ENCODE measurements at regions not wholly inside any gene's neighbourhood (a gene's known extent, or its start where the extent isn't known, plus 50 kb on each side); places are given as distances from the start of the nearest gene placed in this dataset.
"Not testable (repeated sequence)": the region's sequence is repeated elsewhere in the genome, so short reads cannot be mapped to it uniquely, and the experiment has no call there.

- no peaks in the 10 kb centered on the region for H3K27me3 ChIP-seq
- H3K4me3 ChIP-seq = no peak overlapping the region
- H3K27ac ChIP-seq (replicated peaks in 1 of 4) = no peak overlapping the region
- H3K9me3 ChIP-seq = no peaks in the 10 kb centered on the region
- intact Hi-C loops (cut with DNase I) = no loop called here
- 65% methylated on average over 1 of the region's 1 CpG for WGBS
- no peak for DNase-seq (ENCODE audit: extremely low spot score)
- TF ChIP-seq, protein P1, sequence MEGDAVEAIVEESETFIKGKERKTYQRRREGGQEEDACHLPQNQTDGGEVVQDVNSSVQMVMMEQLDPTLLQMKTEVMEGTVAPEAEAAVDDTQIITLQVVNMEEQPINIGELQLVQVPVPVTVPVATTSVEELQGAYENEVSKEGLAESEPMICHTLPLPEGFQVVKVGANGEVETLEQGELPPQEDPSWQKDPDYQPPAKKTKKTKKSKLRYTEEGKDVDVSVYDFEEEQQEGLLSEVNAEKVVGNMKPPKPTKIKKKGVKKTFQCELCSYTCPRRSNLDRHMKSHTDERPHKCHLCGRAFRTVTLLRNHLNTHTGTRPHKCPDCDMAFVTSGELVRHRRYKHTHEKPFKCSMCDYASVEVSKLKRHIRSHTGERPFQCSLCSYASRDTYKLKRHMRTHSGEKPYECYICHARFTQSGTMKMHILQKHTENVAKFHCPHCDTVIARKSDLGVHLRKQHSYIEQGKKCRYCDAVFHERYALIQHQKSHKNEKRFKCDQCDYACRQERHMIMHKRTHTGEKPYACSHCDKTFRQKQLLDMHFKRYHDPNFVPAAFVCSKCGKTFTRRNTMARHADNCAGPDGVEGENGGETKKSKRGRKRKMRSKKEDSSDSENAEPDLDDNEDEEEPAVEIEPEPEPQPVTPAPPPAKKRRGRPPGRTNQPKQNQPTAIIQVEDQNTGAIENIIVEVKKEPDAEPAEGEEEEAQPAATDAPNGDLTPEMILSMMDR (IDR thresholded peaks at IDR 0.05) = no peak
- TF ChIP-seq EP300 (IDR thresholded peaks at IDR 0.05) = no peak
- no peak for TF ChIP-seq POLR2A (IDR thresholded peaks at IDR 0.05; ENCODE audit: low read depth)
- no peak for TF ChIP-seq POLR2AphosphoS5 (IDR thresholded peaks at IDR 0.05)
- H3K4me1 ChIP-seq = no peaks in the 10 kb centered on the region
- H3K36me3 ChIP-seq = no peaks in the 10 kb centered on the region
These were observed 157.9 kb downstream of the LNPK start for GRCh38 chr2:175844169-175844568.

DNA sequence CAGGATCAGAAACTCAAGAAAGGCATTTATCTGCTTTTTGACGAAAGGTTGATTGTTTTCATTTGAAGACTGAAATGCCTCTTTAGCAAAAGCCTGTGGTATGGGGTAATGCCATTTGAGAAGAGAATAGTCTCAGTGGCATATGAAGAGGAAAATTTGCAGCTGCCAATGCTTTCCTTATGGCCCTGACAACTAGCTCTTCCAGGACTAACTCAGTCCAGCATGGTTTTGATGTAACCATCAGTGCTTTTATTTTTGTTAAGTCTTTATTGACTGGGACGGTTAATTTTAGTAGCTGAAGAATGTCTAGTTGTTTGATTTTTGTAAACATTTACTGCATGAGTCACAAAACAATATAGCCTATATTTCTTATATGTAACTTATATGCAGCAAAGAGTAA is 158.4 kb downstream of the LNPK start:
- no peaks in the 10 kb centered on the region for H3K27me3 ChIP-seq
- no peak for DNase-seq (ENCODE audit: extremely low spot score)
- no peak overlapping the region for H3K27ac ChIP-seq (replicated peaks in 1 of 4)
- no peaks in the 10 kb centered on the region for H3K36me3 ChIP-seq
- H3K4me1 ChIP-seq = no peaks in the 10 kb centered on the region
- TF ChIP-seq POLR2AphosphoS5 (IDR thresholded peaks at IDR 0.05) = no peak
- no peak for TF ChIP-seq POLR2A (IDR thresholded peaks at IDR 0.05; ENCODE audit: low read depth)
- TF ChIP-seq, protein P1 (IDR thresholded peaks at IDR 0.05) = no peak
- TF ChIP-seq EP300 (IDR thresholded peaks at IDR 0.05) = no peak
- 87% methylated on average over 2 of the region's 2 CpGs for WGBS
- H3K4me3 ChIP-seq = no peak overlapping the region
- intact Hi-C loops (cut with DNase I) = no loop called here
- no peaks in the 10 kb centered on the region for H3K9me3 ChIP-seq

DNA sequence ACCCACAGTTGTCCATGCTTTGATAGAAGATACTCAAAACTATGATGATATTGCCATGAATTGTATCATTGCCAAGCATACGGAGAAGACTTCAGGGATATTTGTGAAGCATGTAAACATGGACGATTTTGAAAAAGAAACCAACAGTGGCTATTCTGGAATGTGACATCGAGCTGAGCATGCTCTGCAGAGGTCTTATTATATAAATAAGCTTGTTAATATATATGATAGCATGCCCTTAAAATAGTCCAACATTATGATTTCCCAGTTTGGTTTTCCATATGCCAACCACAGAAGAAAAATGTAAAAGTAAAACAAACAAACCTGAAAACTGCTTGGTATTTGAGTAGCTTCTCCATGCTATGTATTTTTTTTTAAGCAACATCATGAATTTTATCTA is 159.1 kb downstream of the LNPK start:
- WGBS = 51% methylated on average over 3 of the region's 3 CpGs

DNA sequence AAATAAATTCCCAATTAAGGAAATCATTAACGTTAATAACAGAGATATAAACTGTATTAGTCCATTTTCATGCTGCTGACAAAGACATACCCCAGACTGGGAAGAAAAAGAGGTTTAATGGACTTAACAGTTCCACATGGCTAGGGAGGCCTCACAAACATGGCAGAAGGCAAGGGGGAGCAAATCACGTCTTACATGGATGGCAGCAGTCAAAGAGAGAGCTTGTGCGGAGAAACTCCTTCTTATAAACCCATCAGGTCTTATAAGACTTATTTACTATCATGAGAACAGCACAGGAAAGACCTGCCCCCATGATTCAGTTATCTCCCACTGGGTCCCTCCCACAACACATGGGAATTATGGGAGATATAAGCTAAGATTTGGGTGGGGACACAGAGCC is 161.3 kb downstream of the LNPK start:
- 87% methylated on average over 3 of the region's 3 CpGs for WGBS
- H3K36me3 ChIP-seq; DNase-seq (ENCODE audit: extremely low spot score); H3K9me3 ChIP-seq; intact Hi-C loops (cut with DNase I); H3K27ac ChIP-seq (replicated peaks in 1 of 4); H3K4me3 ChIP-seq; H3K27me3 ChIP-seq; H3K4me1 ChIP-seq: not testable (repeated sequence)

More for the DNA sequence above, 159.1 kb downstream of the LNPK start:
- intact Hi-C loops (cut with DNase I) = no loop called here
- H3K36me3 ChIP-seq = no peaks in the 10 kb centered on the region
- H3K9me3 ChIP-seq = no peaks in the 10 kb centered on the region
- no peak overlapping the region for H3K27ac ChIP-seq (replicated peaks in 1 of 4)
- no peaks in the 10 kb centered on the region for H3K27me3 ChIP-seq
- DNase-seq (ENCODE audit: extremely low spot score) = no peak
- H3K4me3 ChIP-seq = no peak overlapping the region
- H3K4me1 ChIP-seq = no peaks in the 10 kb centered on the region
- TF ChIP-seq, protein P1 (IDR thresholded peaks at IDR 0.05) = no peak

DNA sequence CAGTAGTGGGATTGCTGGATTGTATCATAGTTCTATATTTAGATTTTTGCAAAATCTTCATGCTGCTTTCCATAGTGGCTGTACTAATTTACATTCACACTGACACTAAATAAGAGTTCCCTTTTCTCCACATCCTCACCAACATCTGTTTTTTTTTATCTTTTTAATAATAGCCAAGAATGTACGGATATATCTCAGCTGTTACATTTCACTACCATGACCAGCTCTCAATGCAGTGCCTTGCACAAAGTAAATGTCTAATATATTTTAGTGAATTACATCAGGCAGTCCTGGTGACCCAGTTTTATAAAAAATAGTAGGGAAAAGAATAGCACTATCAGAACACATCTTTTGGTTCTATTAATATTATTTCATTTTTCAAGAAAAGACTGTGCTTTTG is 161.8 kb downstream of the LNPK start:
- Histone ChIP-seq H3K4me3 (no peak overlapping the region), H3K9me3 (no peaks in the 10 kb centered on the region), H3K36me3 (no peaks in the 10 kb centered on the region), H3K27ac (replicated peaks in 1 of 4) (no peak overlapping the region), H3K4me1 (peaks cover 0 to 4% (median 0%) of the 10 kb centered on the region in 4 donors), H3K27me3 (no peaks in the 10 kb centered on the region)
- intact Hi-C loops (cut with DNase I) = no loop called here
- TF ChIP-seq POLR2AphosphoS5 (IDR thresholded peaks at IDR 0.05) (no peak), POLR2A (IDR thresholded peaks at IDR 0.05; ENCODE audit: low read depth) (no peak), EP300 (IDR thresholded peaks at IDR 0.05) (no peak)
- TF ChIP-seq, protein P1 (IDR thresholded peaks at IDR 0.05) = no peak
- no peak for DNase-seq (ENCODE audit: extremely low spot score)
- WGBS = 34% methylated on average over 1 of the region's 1 CpG

Measured in esophagus muscularis mucosa (tissue), 4 donors.